ENCODE measurements at regions not wholly inside any gene's neighbourhood (a gene's known extent, or its start where the extent isn't known, plus 50 kb on each side); places are given as distances from the start of the nearest gene placed in this dataset.

GRCh38 chr6:164967102-164967501 lies 342.3 kb downstream of the C6orf118 start:
- BruUV-seq (replicated peaks) = no TSS peak
- no peak overlapping the region for H3K9ac ChIP-seq (ENCODE audit: low read length)

More at GRCh38 chr6:164967102-164967501, 342.3 kb downstream of the C6orf118 start:
- RAD21 ChIA-PET (ENCODE audit: low non-redundant PET in 1 of 2, low total read pairs in 2 of 2, uncharacterized antibody in 2 of 2, unreplicated experiment in 2 of 2) = no interaction called here
- no peaks in the 10 kb centered on the region for H4K20me1 ChIP-seq (ENCODE audit: insufficient read depth)
- H3K9me2 ChIP-seq (ENCODE audit: insufficient read depth) = no peaks in the 10 kb centered on the region
- intact Hi-C loops (cut with micrococcal nuclease) = no loop called here
- no peaks in the 10 kb centered on the region for H3K36me3 ChIP-seq (ENCODE audit: control insufficient read depth in 1 of 2, insufficient read depth in 2 of 2, low read length in 2 of 2)
- no peaks in the 10 kb centered on the region for H3K27me3 ChIP-seq (ENCODE audit: insufficient read depth, low read length)
- H2AFZ ChIP-seq (ENCODE audit: low read depth, low read length, poor library complexity, severe bottlenecking) = no peak overlapping the region
- H3K79me2 ChIP-seq (ENCODE audit: insufficient read depth, low read length) = no peaks in the 10 kb centered on the region
- no peak overlapping the region for H3K27ac ChIP-seq (ENCODE audit: low read depth, low read length)
- POLR2A ChIA-PET = no interaction called here
- H3K4me3 ChIP-seq (replicated peaks in 1 of 2; ENCODE audit: low read depth in 1 of 2, low read length in 2 of 2) = no peak overlapping the region
- no peak for DNase-seq (ENCODE audit: low read depth, low spot score)
- no peak overlapping the region for H3K4me2 ChIP-seq (ENCODE audit: low read length)
- ATAC-seq = no peak
- TF ChIP-seq EZH2phosphoT487 (IDR thresholded peaks at IDR 0.05; ENCODE audit: borderline replicate concordance) (no peak), REST (IDR thresholded peaks at IDR 0.05; ENCODE audit: low read depth) (no peak), JUND (IDR thresholded peaks at IDR 0.05) (no peak), ZBTB33 (IDR thresholded peaks at IDR 0.05; ENCODE audit: extremely low read depth, insufficient replicate concordance, low read length) (no peak), EGR1 (IDR thresholded peaks at IDR 0.05; ENCODE audit: low read depth) (no peak), ZFX (IDR thresholded peaks at IDR 0.05) (no peak), RAD21 (IDR thresholded peaks at IDR 0.05; ENCODE audit: low read depth) (no peak), ATF3 (IDR thresholded peaks at IDR 0.05) (no peak), POLR2AphosphoS5 (IDR thresholded peaks at IDR 0.05; ENCODE audit: low read depth, low read length) (no peak), MAX (IDR thresholded peaks at IDR 0.05) (no peak), EZH2 (IDR thresholded peaks at IDR 0.05) (no peak), CBX3 (IDR thresholded peaks at IDR 0.05; ENCODE audit: low read depth) (no peak)
- CTCF ChIA-PET = no interaction called here
- H3K4me1 ChIP-seq (ENCODE audit: control insufficient read depth in 1 of 2, insufficient read depth in 2 of 2, low read length in 2 of 2) = no peaks in the 10 kb centered on the region
- H3K9me3 ChIP-seq (ENCODE audit: control insufficient read depth in 1 of 2, insufficient read depth in 1 of 2, low read depth in 1 of 2, low read length in 2 of 2) = peaks cover 0 to 16% of the 10 kb centered on the region in 2 experiments; a peak in 2 of 4 replicates
